ENCODE measurements at regions not wholly inside any gene's neighbourhood (a gene's known extent, or its start where the extent isn't known, plus 50 kb on each side); places are given as distances from the start of the nearest gene placed in this dataset.
"Not testable (repeated sequence)": the region's sequence is repeated elsewhere in the genome, so short reads cannot be mapped to it uniquely, and the experiment has no call there.

DNA sequence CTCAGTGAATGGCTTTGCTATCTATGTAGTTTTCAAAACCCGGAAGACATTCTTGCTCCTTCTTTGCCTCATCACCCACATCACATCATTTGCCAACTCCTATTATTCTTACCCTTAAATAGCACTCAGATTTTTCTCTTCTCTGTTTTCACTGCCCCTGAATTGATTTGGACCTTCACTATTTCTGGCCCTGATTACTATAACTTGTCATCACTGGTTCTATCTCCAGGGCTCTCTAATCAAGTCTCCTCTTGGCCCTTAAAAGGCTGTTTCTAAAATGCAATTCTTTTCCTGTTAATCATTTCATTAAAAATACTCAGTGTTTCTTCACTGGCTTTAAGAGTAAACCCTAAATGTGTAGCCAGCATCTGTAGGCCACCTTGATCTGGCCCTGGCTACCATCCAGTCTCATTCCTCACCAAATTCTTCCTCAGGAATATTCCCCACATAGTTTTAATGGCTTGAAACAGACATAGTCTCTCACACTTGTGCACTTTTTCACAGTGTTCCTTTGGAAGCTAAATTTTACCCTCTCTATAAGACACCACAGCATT, 437.1 kb upstream of the CBLB start:
- DNase-seq (ENCODE audit: low read depth): no peak

DNA sequence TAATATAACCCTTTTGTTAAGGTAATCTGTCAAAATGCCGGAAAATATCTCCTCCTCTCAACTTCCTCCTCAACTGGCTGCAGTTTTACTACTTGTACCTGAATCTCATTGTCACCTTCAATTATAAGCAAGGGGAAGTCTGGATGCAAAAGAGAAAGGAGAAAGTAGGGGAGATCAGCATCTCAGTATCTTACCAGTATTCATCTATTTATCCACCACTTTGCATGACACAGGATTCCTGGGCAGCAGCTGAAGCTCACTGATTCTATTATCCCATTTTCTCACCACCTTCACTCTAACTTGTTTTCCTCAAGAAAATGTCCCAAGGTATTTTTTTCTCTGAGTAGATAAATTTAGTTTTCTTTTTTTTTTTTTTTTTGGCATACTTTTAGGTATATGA, 440.5 kb upstream of the CBLB start:
- no peak for DNase-seq (ENCODE audit: low read depth)

DNA sequence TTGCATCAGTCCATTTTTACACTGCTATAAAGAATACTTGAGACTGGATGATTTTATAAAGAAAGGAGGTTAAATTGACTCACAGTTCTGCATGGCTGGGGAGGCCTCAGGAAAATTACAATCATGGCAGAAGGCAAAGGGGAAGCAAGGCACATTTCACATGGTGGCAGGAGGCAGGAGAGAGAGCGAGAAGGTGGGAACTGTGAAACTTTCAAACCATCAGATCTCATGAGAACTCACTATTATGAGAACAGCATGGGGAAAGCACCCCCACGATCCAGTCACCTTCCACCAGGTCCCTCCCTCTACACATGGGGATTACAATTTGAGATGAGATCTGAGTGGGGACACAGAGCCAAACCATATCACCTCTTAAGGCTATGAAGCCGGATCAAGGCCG, 441.0 kb upstream of the CBLB start:
- not testable (repeated sequence) for DNase-seq (ENCODE audit: low read depth)

- no peak for DNase-seq (ENCODE audit: low read depth)
These were observed 448.6 kb upstream of the CBLB start for GRCh38 chr3:106317141-106318055.

DNA sequence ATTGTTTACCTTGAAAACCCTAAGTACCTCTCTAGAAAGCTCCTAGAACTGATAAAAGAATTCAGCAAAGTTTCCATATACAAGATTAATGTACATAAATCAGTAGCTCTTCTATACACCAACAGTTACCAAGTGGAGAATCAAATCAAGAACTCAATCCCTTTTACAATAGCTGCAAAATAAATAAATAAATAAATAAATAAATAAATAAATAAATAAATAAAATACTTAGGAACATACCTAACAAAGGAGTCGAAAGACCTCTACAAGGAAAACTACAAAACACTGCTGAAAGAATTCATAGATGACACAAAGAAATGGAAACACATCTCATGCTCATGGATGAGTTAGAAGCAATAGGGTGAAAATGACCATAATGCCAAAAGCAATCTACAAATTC, 452.6 kb upstream of the CBLB start:
- DNase-seq (ENCODE audit: low read depth): not testable (repeated sequence)

- DNase-seq (ENCODE audit: low read depth): peak; percentile 76
These were observed 454.8 kb upstream of the CBLB start for GRCh38 chr3:106323586-106323985.

DNA sequence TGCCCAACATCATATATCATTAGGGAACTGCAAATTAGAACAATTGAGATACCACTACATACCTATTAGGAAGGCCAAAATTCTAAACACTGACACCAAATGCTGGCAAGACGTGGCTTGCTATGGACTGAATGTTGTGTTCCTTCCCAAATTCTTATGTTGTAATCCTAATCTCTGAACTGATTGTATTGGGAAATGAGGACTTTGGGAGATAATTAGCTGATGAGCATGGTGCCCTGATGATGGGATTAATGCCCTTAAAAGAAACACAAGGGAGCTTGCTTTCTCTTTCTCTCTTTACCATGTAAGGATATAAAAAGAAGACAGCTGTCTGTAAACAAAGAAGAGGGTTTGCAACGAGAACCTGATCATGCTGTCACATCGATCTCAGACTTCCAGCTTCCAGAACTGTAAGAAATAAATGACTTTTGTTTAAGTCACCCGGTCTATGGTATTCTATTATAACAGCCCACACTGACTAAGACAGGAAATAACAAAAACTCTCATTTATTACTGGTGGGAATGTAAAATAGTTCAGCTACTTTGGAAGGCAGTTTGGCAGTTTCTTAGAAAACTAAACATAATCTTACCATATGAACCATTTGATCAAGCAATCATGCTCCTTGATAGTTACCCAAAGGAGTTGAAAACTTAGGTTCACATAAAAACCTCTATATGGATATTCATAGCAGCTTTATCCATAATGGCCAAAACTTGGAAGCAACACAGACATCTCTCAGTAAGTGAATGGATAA, 458.3 kb upstream of the CBLB start:
- DNase-seq (ENCODE audit: low read depth): peak; percentile 46

DNA sequence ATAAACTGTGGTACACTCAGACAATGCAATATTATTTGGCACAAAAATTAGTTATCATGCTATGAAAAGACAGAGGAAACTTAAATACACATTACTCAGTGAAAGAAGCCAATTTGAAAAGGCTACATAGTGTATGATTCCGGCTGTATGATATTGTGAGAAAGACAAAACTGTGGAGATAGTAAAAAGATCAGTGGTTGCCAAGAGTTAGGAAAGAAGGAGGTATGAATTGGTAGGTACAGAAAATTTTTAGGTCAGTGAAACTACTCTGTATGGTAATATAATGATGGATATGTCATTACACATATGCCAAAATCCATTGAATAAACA, 458.8 kb upstream of the CBLB start:
- DNase-seq (ENCODE audit: low read depth): no peak

DNA sequence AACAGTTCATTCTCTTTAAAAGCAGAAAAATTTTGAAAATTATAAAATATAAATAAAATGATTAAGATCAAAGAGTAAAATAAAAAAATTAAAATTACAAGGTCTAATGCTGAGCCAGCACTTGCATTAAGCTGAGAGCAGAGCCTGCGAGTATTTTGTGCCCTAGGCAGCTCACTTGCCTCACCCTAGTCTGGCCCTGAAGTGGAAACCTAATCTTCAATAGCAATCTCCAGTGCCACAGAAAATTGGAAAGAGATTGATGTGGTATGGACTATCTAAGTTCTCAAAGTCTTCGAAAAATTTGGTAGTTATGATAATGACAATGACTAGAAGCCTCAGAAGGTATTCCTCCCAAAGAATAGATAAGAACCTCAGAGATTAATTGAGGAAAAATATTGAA, 459.4 kb upstream of the CBLB start:
- DNase-seq (ENCODE audit: low read depth): no peak

DNA sequence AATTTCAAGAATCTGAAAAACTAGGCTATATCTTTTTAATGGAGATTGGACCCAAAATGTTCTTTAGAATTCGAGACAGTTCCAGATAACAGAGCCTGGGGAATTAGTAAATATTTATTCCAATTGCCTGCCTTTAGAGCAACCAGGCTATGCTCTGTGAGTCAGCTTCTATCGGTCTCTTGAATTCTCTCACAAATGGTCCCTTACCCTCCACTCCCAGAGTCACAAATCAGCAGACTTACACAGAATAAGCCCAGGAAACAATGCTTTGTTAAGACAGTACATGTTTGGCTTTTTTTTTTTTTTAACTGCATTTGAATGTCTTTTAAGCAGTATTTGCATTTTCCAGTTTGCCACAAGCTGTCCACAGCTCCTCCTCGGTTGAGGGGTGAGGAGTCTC, 460.7 kb upstream of the CBLB start:
- peak; percentile 42 for DNase-seq (ENCODE audit: low read depth)

GRCh38 chr3:106331636-106332035, 462.8 kb upstream of the CBLB start:
- DNase-seq (ENCODE audit: low read depth): no peak

GRCh38 chr3:106332129-106332528, 463.3 kb upstream of the CBLB start:
- no peak for DNase-seq (ENCODE audit: low read depth)

GRCh38 chr3:106332884-106333283, 464.1 kb upstream of the CBLB start:
- peak; percentile 95 for DNase-seq (ENCODE audit: low read depth)

DNA sequence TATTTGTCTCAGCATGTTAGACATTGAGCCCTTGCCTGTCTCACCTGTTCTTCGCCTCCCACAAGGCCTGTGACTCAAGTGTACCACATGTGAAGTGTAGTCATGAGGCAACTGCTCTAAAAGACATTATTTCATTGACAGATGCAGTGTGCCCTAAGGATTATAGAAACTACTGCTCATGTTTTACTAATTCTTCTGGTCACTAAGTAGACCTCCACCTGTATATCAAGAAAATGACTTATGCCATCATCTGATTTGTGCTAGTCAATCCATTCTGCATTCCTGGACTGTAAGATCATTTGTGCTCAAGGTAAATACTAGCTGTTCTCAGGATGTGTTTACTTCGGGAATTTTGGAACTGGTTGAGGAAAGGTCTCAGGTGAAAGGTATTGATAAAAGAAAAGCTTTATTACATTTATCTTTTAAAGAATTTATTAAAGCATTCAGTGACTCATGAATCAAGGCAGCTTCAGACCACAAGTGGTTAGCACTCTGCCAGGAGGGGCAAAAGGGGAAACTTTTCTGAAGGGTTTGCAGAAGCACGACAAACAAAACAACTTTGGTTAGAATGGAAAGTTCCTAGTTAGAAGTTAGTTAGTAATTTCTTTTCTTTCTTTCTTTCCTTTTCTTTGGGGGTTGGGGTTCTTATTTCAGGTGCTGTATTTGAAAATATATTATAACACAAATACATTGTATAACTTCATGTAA, 465.3 kb upstream of the CBLB start:
- peak; percentile 84 for DNase-seq (ENCODE audit: low read depth)

GRCh38 chr3:106336619-106337018, 467.8 kb upstream of the CBLB start:
- DNase-seq (ENCODE audit: low read depth): no peak

- peak; percentile 81 for DNase-seq (ENCODE audit: low read depth)
These were observed 468.3 kb upstream of the CBLB start for GRCh38 chr3:106337116-106337515.

DNA sequence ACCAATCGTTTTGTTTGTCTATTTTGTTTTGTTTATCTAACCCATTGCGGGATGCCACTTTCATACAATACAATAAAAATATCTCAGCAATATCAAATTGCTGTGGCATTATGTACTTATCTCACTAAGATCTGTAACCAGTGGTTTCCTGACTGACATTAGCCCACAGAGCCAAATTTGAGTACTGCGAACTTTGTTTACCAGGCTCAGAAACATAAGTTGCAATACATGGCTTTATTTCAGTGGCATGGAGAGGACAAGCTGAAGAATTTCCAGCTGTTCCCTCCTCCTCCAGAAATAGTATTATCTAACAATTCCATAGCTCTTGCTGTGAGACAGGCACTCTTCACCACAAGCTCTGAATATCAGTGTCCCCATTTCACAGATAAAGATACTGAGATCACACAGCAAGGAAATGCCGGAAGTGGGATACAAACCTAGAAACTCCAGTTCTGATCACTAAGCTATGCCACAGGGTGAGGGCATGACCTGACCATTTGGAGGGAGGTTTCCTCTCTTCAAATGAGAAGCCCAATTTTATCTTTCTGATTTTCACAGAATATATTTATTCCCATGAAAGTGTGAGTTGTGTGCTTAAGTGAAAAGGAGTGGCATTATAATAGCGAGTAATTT, 469.9 kb upstream of the CBLB start:
- peak; percentile 36 for DNase-seq (ENCODE audit: low read depth)

DNA sequence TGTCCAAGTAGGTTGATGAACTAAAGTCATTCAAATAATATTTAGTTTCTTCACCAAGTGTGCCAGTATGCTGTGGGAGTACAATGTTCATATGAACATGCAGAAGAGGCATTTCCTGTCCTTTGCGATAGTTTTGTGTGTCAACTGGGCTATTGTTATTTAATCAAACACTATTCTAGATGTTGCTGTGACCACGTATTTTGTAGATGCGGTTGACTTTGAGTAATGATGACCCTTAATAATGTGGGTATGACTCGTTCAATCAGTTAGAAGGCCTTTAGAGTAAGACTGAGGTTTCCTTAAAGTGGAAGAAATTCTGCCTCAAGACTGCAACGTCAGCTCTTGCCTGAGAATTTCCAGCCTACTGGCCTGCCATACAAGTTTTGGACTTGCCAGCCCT, 470.7 kb upstream of the CBLB start:
- DNase-seq (ENCODE audit: low read depth): peak; percentile 54

- peak; percentile 42 for DNase-seq (ENCODE audit: low read depth)
These were observed 472.3 kb upstream of the CBLB start for GRCh38 chr3:106341087-106341486.

- DNase-seq (ENCODE audit: low read depth): no peak
These were observed 472.9 kb upstream of the CBLB start for GRCh38 chr3:106341586-106342162.

DNA sequence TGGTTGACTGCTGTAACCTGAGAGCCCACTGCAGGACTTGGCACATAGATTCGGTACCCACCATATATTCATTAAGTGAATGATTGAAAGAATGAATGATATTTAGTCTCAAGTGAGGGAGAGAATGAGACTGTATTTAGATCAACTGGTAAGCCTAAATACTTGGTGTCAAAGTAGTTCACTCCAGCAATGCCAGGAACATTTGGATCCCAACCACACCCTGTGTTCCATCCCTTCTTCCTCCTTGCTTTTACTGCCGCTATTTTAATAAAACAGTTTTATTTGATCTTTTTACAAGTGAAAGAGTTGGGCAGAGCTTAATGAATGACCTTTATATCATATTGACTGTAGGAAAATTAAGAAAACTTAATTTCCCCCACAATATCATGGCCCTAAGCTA, 473.6 kb upstream of the CBLB start:
- DNase-seq (ENCODE audit: low read depth): no peak
